DMS153 (cell line): ENCODE measurements at regions not wholly inside any gene's neighbourhood (a gene's known extent, or its start where the extent isn't known, plus 50 kb on each side); places are given as distances from the start of the nearest gene placed in this dataset.
"Not testable (repeated sequence)": the region's sequence is repeated elsewhere in the genome, so short reads cannot be mapped to it uniquely, and the experiment has no call there.

ENCODE experiments used
- DNase-seq: peaks from one replicate; lab custom pipeline; 2025; lab: John Stamatoyannopoulos, UW

GRCh38 chr7:86012971-86013370 is 630.7 kb upstream of the GRM3 start:
- DNase-seq: no peak

DNA sequence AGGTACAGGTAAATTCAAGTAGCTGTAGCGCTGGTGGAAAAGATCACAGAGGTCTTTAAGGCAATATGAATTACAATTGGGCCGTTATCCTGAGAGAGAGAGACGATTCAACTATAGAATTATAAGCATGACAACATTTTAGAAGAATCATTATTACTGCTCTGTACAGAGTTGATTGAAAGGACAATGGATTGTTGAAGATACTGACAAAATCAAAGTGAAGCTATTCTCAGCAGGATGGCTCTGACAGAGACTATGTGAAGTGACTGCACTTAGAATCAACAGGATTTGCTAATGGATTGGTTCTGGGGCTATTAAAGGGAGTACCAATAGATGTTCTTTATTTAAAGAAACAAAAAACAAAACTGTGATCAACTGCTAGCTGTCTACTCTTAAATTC is 634.8 kb upstream of the GRM3 start:
- no peak for DNase-seq

DNA sequence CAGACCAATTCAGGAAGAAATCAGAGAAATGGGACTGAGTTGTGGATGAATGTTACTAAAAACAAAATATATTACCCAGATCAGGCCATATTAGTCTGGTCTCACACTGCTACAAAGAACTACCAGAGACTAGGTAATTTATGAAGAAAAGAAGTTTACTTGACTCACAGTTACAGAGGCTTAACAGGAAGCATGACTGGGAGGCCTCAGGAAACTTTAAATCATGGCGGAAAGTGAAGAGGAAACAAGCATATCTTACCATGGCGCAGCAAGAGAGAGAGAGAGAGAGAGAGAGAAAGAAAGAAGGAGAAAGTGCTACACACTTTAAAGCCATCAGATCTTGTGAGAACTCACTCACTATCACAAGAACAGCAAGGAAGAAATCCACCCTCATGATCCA is 636.8 kb upstream of the GRM3 start:
- no peak for DNase-seq

- DNase-seq: no peak
Observed at GRCh38 chr7:86002858-86003257, 640.9 kb upstream of the GRM3 start.

GRCh38 chr7:85997515-85997914 is 646.2 kb upstream of the GRM3 start:
- DNase-seq: no peak

DNA sequence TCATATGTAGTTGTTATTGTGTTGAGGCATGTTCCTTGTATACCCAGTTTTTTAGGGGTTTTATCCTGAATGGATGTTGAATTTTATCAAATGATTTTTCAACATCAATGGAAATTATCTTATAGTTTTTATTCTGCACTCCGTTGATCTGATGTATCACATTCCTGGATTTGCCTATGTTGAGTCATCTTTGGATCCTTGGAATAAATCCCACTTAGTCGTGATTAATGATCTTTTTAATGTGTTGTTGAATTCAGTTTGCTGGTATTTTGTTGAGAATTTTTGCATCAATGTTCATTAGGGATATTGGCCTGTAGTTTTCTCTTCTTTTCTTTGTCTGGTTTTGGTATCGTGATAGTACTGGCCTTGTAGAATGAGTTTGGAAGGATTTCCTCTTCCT is 648.6 kb upstream of the GRM3 start:
- DNase-seq: no peak

DNA sequence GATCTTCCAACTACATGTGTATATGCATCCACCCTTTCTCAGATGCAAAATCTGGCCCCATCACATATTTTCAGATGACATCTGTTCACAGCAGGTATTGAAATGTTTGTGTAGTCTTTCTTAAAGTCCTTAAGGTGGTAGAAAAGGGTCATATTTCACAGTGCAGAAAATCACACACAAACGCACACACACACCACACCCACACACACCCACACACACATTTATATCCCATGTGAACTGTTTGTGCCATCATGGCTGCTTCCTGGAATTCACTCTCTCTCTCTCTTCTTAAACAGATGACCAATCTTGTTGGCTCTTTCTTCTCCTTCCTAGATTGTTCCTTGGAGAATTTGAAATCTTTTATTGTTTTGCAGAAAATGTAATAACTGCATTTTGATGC is 663.0 kb upstream of the GRM3 start:
- no peak for DNase-seq

GRCh38 chr7:85974176-85974575 is 669.5 kb upstream of the GRM3 start:
- no peak for DNase-seq

GRCh38 chr7:85972504-85973141 is 671.1 kb upstream of the GRM3 start:
- DNase-seq: no peak

DNA sequence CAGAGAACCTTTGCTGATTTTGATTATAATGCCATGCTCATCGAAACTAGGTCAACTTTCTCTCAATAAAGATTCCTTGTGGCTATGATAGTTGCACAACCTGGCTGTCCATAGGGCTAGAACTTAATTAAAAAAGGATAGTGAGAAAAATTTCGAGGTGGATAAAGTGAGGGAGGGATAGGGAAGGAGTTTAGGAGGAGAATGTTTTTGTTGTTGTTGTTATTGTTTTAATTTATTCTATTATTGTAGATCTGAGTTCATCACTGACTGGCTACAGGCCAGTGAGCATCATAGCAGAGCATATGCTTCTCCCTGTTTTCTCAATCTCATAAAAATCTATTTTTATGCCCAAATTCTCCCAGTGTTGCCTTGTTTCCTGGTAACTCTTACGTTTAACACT is 688.7 kb upstream of the GRM3 start:
- no peak for DNase-seq

GRCh38 chr7:85950871-85951270 is 692.8 kb upstream of the GRM3 start:
- no peak for DNase-seq

DNA sequence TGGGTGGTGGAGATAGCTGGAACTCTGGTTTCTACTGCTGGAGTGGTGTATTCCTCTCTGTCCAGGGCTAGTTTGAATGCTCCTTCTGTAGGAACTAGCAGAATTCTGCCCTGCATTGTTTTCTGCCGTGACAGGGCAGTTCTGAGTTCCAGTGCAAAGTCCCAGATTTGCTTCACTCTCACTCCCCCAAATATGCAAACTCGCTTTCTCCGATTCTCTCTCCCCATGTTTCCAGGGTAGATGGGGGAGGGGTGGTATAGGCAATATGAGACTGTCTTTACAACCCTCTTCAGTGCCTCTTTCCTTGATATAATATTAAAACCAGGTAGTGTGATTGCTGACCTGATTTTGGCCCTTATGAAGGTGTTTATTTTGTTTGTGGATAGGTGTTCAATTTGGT is 693.3 kb upstream of the GRM3 start:
- no peak for DNase-seq

DNA sequence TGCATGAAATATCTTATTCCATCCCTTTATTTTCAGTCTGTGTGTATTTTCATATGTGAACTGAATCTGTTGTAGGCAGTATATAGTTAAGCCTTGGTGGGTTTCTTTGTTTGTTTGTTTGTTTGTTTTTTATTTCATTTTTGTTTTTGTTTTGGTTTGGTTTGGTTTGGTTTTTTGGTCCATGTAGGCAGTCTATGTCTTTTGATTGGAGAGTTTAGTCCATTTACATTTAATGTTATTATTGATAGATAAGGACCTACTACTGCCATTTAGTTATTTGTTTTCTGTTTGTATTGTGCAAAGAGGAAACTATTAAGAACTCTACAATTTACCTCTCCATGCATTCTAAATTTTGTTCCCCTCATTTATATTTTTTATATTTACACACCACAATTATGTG is 695.9 kb upstream of the GRM3 start:
- no peak for DNase-seq

- DNase-seq: no peak
Observed at GRCh38 chr7:85940798-85941197, 702.9 kb upstream of the GRM3 start.

DNA sequence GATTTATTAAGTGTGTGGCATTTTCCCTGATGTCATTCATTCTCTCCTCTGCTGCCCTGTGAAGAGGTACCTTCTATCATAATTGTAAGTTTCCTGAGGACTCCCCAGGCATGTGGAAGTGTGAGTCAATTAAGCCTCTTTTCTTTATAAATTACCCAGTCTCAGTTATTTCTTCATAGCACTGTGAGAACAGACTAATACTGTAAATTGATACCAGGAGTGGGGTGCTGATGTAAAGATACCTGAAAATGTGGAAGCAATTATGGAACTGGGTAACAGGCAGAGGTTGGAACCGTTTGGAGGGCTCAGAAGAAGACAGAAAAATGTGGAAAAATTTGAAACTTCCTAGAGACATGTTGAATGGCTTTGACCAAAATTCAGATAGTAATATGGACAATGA is 711.8 kb upstream of the GRM3 start:
- no peak for DNase-seq

- no peak for DNase-seq
Observed at GRCh38 chr7:85928500-85928899, 715.2 kb upstream of the GRM3 start.

DNA sequence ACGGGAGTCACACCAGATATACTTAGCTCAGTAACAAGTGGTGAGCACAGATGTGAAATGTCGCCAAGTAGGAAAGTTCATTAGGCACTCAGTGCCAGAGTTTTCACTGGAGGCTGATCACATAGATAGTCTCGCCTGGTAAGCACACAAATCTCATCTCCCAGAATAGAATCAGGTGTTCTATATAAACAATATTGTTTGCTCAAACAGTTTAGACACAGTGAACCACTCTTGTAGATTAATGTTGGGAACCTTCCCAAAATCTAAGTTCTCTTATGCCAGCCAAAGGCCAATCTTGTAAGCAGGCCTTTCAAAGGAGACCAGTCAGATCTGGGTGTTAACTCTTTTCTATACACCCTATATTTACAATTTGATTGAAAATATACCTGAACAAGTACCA is 716.5 kb upstream of the GRM3 start:
- no peak for DNase-seq

DNA sequence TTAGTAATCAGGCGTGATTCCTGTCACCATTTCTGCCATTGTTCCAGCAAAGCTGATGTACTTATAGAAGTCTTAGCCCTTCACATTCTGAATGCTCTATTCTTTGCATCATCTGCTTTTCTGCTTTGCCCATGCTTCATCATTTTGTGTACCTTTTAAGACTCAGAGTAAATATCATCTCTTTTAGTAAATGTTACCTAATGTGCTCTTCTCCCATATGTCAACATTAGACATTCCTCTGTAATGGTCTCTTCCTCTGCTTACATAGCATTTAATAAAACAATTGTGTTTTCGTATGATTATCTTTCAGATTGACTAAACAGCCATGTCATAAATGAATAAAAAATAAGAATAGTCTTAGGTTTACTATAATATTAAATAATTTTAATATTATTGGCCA is 719.6 kb upstream of the GRM3 start:
- no peak for DNase-seq

DNA sequence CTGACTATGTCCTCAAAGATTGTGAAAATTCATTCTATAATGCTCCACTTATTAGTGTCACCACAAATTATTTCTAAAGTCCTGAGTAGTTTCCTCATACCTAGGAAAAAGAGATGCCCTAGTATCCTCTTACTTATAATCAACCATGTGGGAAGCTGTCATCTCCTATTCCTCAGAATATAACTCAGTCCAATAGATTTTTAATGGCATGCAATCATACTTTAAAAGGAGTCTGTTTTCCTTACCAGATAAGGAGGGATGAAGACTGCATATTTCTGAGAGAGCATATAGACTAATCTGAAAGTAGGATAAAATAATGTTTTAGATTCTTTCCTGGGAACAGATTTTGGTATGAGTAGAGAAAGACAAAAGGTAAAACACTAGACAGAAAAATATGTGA is 727.7 kb upstream of the GRM3 start:
- DNase-seq: no peak

GRCh38 chr7:85914437-85914836 is 727.6 kb upstream of the SEMA3D start:
- no peak for DNase-seq

DNA sequence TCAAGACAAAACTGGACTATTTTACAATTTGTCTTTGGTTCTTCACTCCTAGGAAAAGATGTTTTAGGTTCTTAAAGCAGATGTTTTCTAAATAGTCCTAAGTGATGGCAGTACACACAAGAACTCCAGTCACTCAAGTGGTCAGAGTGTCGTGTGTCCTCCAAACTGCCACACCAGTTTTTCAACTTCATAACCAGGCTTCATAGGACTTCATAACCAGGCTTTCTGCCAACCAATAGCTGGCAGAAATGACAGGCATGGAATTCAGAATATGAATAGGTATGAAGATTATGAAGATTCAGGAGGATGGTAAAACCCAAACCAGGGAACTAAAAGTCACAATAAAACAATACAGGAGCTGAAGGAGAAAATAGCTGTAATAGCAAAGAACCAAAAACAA is 721.2 kb upstream of the SEMA3D start:
- no peak for DNase-seq

DNA sequence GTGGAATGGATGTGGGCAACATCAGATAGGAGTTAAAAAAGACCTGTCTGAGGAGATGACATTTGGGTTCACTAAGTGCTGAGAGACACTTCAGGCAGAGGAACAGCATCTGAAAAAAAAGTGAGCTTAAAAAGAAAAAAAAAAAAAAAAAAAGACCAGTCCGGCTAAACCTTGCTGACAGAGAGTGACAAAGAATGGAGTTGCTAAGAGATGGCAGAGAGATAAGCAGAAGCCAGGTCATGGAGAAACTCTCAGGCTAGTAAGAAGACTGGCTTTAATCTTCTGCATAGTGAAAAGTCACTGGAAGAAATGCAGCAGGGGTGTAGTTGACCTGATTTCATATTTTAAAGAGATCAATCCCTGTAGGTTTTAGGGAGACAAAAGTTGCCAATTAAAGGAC is 711.1 kb upstream of the SEMA3D start:
- no peak for DNase-seq

DNA sequence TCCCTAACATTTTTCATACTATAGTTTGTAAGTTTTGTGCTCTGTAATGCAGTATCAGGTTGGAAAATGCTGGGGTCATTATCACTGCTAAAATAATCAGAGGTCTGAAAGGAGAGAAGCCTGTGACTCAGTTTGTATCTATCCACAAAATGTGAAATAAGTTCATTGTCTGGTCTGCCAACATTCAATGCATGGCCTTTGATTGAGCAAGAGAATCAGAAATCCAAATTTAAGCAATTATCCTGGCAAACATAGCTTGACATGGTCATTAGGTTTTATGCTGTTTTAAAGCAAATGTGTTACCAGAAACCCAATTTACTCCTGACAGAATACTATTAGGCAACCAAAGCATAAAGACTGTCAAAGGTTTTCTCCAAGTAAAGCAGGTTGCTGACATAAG is 709.7 kb upstream of the SEMA3D start:
- DNase-seq: no peak

DNA sequence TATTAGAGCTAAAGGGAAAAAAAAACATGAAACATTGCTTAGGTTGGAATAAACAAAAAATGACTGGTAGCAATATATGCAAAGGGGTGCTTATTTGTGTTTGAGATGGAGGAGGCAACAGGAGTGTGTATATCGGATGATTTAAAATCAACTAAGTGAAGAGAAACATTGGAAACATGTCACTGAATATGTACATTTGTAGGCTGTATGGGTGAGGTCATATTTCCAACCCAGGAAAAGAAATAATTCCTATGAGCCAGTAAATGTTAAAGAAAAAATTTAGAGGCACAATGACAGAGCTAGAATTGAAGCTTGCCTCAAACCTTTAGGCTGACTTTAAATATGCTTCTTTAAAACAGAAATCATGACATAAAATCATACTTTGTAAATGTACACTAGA is 709.0 kb upstream of the SEMA3D start:
- no peak for DNase-seq

- DNase-seq: not testable (repeated sequence)
Observed at GRCh38 chr7:85891900-85892299, 705.0 kb upstream of the SEMA3D start.
